ENCODE measurements at regions not wholly inside any gene's neighbourhood (a gene's known extent, or its start where the extent isn't known, plus 50 kb on each side); places are given as distances from the start of the nearest gene placed in this dataset.

GRCh38 chr17:59462385-59462784, 103.0 kb upstream of the DHX40 start:
- TF ChIP-seq CTCF (IDR thresholded peaks at IDR 0.05; ENCODE audit: low read depth, low read length, poor library complexity, severe bottlenecking) (no peak), EZH2phosphoT487 (IDR thresholded peaks at IDR 0.05; ENCODE audit: borderline replicate concordance, low read length) (no peak)
